Adrenal gland (tissue), 5 donors: ENCODE measurements at regions not wholly inside any gene's neighbourhood (a gene's known extent, or its start where the extent isn't known, plus 50 kb on each side); places are given as distances from the start of the nearest gene placed in this dataset.

ENCODE experiments used
- POLR2A ChIP-seq, 2 donors: fragments of 450-650 bp; IDR thresholded peaks; one replicate each; pipeline ENCODE4 v1.6.1; 2017; ENCODE audit warnings: antibody characterized with exemption in 2 of 2, mild to moderate bottlenecking in 2 of 2, moderate library complexity in 1 of 2
- TF ChIP-seq, protein P1 (sequence below), 6 experiments: fragments of 450-650 bp in 4 of 6; fragments of 200-600 bp in 2 of 6; sonication (generic) in 1 of 6; IDR thresholded peaks; 1 replicate in 5 of 6; 2 replicates in 1 of 6; pipeline versions ENCODE4 v1.5.1 to v1.8.0; 2016 to 2021; ENCODE audit warnings: antibody characterized with exemption in 6 of 6, mild to moderate bottlenecking in 2 of 6, moderate library complexity in 1 of 6
- donor health status: DM: no; HTN: no; CAD: no.

DNA sequence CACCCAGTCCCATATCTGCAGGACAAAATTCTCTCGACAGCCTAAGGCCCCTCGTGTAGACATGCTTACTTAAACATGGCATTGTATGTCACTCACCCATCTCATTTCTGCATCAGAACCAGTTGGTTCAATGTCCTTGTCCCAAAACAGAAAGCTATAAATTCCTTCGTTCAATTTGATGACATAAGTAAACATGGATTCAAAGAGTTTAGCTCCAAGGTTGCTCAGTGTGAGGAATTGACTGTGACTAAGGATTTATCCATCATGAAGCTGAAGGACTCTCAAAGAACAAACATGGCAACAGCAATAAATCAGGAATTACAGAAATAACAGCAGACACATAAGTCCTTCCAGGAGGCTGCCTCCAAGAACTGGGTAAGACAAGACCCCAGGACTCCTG is 237.2 kb downstream of the TOMM20 start:
- TF ChIP-seq, protein P1, sequence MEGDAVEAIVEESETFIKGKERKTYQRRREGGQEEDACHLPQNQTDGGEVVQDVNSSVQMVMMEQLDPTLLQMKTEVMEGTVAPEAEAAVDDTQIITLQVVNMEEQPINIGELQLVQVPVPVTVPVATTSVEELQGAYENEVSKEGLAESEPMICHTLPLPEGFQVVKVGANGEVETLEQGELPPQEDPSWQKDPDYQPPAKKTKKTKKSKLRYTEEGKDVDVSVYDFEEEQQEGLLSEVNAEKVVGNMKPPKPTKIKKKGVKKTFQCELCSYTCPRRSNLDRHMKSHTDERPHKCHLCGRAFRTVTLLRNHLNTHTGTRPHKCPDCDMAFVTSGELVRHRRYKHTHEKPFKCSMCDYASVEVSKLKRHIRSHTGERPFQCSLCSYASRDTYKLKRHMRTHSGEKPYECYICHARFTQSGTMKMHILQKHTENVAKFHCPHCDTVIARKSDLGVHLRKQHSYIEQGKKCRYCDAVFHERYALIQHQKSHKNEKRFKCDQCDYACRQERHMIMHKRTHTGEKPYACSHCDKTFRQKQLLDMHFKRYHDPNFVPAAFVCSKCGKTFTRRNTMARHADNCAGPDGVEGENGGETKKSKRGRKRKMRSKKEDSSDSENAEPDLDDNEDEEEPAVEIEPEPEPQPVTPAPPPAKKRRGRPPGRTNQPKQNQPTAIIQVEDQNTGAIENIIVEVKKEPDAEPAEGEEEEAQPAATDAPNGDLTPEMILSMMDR (IDR thresholded peaks at IDR 0.05) = no peak
- TF ChIP-seq POLR2A (IDR thresholded peaks at IDR 0.05) = no peak
